ENCODE measurements at regions not wholly inside any gene's neighbourhood (a gene's known extent, or its start where the extent isn't known, plus 50 kb on each side); places are given as distances from the start of the nearest gene placed in this dataset.

DNA sequence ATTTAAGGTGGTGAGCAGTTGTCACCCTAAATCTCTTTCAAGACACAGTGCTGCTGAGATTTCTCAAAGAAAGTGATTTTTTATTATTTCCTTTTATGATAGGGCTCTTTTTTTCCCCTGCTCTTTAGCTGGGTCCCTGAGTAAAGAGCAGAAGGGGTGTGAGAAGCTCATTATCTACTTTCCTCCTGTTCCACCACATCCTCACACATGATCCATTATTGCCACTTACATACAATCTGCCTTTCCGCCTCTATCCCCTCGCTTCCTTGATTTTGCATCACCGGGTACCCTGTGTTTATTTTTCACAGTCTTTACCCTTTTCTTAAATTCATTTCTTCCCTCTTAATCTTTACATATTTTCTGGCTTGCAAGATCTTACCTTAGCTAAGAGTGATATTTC lies 93.9 kb upstream of the CCDC85A start:
- TF ChIP-seq POLR2A (IDR thresholded peaks at IDR 0.05) = no peak
- TF ChIP-seq, protein P1, sequence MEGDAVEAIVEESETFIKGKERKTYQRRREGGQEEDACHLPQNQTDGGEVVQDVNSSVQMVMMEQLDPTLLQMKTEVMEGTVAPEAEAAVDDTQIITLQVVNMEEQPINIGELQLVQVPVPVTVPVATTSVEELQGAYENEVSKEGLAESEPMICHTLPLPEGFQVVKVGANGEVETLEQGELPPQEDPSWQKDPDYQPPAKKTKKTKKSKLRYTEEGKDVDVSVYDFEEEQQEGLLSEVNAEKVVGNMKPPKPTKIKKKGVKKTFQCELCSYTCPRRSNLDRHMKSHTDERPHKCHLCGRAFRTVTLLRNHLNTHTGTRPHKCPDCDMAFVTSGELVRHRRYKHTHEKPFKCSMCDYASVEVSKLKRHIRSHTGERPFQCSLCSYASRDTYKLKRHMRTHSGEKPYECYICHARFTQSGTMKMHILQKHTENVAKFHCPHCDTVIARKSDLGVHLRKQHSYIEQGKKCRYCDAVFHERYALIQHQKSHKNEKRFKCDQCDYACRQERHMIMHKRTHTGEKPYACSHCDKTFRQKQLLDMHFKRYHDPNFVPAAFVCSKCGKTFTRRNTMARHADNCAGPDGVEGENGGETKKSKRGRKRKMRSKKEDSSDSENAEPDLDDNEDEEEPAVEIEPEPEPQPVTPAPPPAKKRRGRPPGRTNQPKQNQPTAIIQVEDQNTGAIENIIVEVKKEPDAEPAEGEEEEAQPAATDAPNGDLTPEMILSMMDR (IDR thresholded peaks at IDR 0.05) = no peak
